Transverse colon (tissue), 4 donors: ENCODE measurements at regions not wholly inside any gene's neighbourhood (a gene's known extent, or its start where the extent isn't known, plus 50 kb on each side); places are given as distances from the start of the nearest gene placed in this dataset.

Experiments used
- DNase-seq: peaks from one replicate; pipeline ENCODE4 v3.0.0-alpha.2; 2019
- H3K27ac ChIP-seq, 4 donors: fragments of 200-600 bp; sonication (generic); 2 replicates each; pipeline ENCODE4 v1.5.1; 2016 to 2018; ENCODE audit warnings: inconsistent platforms in 4 of 4
- H3K27me3 ChIP-seq: fragments of 200-600 bp; sonication (generic); 2 replicates; pipeline ENCODE4 v1.5.1; 2017; ENCODE audit warnings: inconsistent platforms
- H3K36me3 ChIP-seq, 4 donors: fragments of 200-600 bp; sonication (generic); 2 replicates each; pipeline ENCODE4 v1.5.1; 2017 to 2019; ENCODE audit warnings: inconsistent platforms in 4 of 4
- H3K4me1 ChIP-seq, 4 donors: fragments of 200-600 bp; sonication (generic); 2 replicates each; pipeline ENCODE4 v1.5.1; 2017 to 2020; ENCODE audit warnings: inconsistent platforms in 4 of 4
- H3K4me3 ChIP-seq, 4 donors: fragments of 200-600 bp; sonication (generic); 1 replicate in 1 of 4; 2 replicates in 3 of 4; pipeline versions ENCODE4 v1.5.1 to v1.6.1; 2017 to 2019; ENCODE audit warnings: inconsistent platforms in 4 of 4
- H3K9me3 ChIP-seq, 2 donors: fragments of 200-600 bp; sonication (generic); 2 replicates each; pipeline ENCODE4 v1.5.1; 2017 to 2019; ENCODE audit warnings: inconsistent platforms in 2 of 2
- CTCF ChIP-seq, 5 experiments: fragments of 200-600 bp in 3 of 5; fragments of 450-650 bp in 2 of 5; sonication (generic) in 3 of 5; IDR thresholded peaks; 1 replicate in 2 of 5; 2 replicates in 3 of 5; pipeline ENCODE4 v1.5.1; 2016 to 2017; ENCODE audit warnings: antibody characterized with exemption in 5 of 5, inconsistent platforms in 3 of 5, mild to moderate bottlenecking in 2 of 5, moderate library complexity in 1 of 5
- EP300 ChIP-seq: sonication (generic); formaldehyde crosslinking; IDR thresholded peaks from one replicate; pipeline ENCODE4 v1.6.1; 2017; ENCODE audit warnings: antibody characterized with exemption, low read depth
- POLR2A ChIP-seq: fragments of 450-650 bp; IDR thresholded peaks from one replicate; pipeline ENCODE4 v1.6.1; 2016; ENCODE audit warnings: antibody characterized with exemption, mild to moderate bottlenecking, moderate library complexity
- POLR2AphosphoS5 ChIP-seq, 3 donors: sonication (generic); formaldehyde crosslinking; IDR thresholded peaks; one replicate each; pipeline ENCODE4 v1.6.1; 2016; ENCODE audit warnings: antibody characterized with exemption in 3 of 3
- WGBS, 2 donors: methylation state at CpG; one replicate each; pipeline ENCODE4 v1.1.5; 2018; ENCODE audit warnings: low coverage in 1 of 2; 5-methylcytosine and 5-hydroxymethylcytosine counted together
- in situ Hi-C, 4 donors: fragments of 200-750 bp; cut with MboI; loops; one replicate each; pipeline versions ENCODE4 v1.15.0 to v1.15.1; 2017; ENCODE audit warnings: low sequenced_read_pairs in 3 of 4, low pct_ligation_motif_present in 1 of 4, low pct_unique_long_range_greater_than_20kb in 1 of 4
- intact Hi-C: fragments of 100-400 bp; cut with DNase I; formaldehyde crosslinking; loops from one replicate; pipeline ENCODE4 v1.15.1; 2023; ENCODE audit warnings: low total_unique reads

GRCh38 chrX:74232859-74233258 is 71.1 kb upstream of the ZCCHC13 start:
- no peaks in the 10 kb centered on the region for H3K9me3 ChIP-seq
- intact Hi-C loops, result no loop called here
- H3K36me3 ChIP-seq, result no peaks in the 10 kb centered on the region
- in situ Hi-C loops, result no loop called here
- H3K4me3 ChIP-seq, result no peak overlapping the region
- no peak for DNase-seq
- WGBS, 2 donors, result 64% methylated on average over 3 of the region's 3 CpGs; no CpG with 5 or more reads in 1 of the 2 donors
- no peak overlapping the region for H3K27ac ChIP-seq
- H3K27me3 ChIP-seq, result no peaks in the 10 kb centered on the region
- H3K4me1 ChIP-seq, result no peaks in the 10 kb centered on the region
- peak in 1 of 5 experiments; percentile 8 for TF ChIP-seq CTCF (IDR thresholded peaks at IDR 0.05)
- TF ChIP-seq POLR2A, result no peak

GRCh38 chrX:74231625-74232024 is 72.4 kb upstream of the ZCCHC13 start:
- no peak overlapping the region for H3K4me3 ChIP-seq
- no peak for TF ChIP-seq POLR2AphosphoS5 (IDR thresholded peaks at IDR 0.05)
- TF ChIP-seq CTCF (IDR thresholded peaks at IDR 0.05), result no peak
- TF ChIP-seq EP300, result no peak
- TF ChIP-seq POLR2A, result no peak
- no peaks in the 10 kb centered on the region for H3K4me1 ChIP-seq
- H3K27ac ChIP-seq, result no peak overlapping the region
- no peaks in the 10 kb centered on the region for H3K27me3 ChIP-seq
- in situ Hi-C loops, result no loop called here
- no peak for DNase-seq
- intact Hi-C loops, result no loop called here
- WGBS, 2 donors, result 60 to 74% methylated on average over 5 of the region's 5 CpGs
- H3K36me3 ChIP-seq, result no peaks in the 10 kb centered on the region
- H3K9me3 ChIP-seq, result no peaks in the 10 kb centered on the region

DNA sequence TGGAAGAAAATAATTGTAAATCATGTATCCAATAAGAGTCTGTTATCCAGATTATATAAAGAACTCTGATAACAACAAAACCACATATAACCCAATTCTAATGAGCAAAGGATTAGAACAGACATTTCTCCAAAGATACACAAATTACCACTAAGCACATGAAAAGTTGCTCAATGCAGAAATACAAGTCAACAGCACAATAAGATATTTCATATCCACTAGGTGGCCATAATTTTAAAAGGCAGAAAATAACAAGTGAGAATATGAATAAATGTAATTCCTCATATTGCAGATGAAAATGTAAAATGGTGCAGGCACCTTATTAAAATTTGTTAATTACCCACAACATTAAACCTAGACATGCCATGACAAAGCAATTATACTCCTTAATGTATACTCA is 73.9 kb upstream of the ZCCHC13 start:
- intact Hi-C loops, result no loop called here
- TF ChIP-seq POLR2A, result no peak
- TF ChIP-seq EP300, result no peak
- TF ChIP-seq CTCF (IDR thresholded peaks at IDR 0.05), result no peak
- TF ChIP-seq POLR2AphosphoS5 (IDR thresholded peaks at IDR 0.05), result no peak
- Histone ChIP-seq H3K27me3 (no peaks in the 10 kb centered on the region), H3K9me3 (no peaks in the 10 kb centered on the region), H3K36me3 (no peaks in the 10 kb centered on the region), H3K4me3 (no peak overlapping the region), H3K4me1 (no peaks in the 10 kb centered on the region), H3K27ac (no peak overlapping the region)
- DNase-seq, result no peak
- in situ Hi-C loops, result no loop called here

DNA sequence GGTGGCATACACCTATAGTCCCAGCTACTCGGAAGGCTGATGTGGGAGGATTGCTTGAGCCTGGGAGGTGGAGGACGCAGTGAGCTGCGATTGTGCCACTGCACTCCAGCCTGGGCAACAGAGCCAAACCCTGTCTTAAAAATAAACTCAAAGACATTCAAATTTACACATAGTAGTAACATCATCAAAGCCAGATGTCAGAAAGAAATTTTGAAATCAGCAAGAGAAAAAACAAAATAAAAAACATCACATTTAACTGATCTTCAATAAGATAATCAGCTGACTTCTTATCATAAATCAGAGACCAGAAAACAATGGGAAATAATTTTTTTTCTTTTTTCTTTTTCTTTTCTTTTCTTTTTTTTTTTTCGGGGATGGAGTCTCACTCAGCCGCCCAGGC is 78.9 kb upstream of the ZCCHC13 start:
- H3K36me3 ChIP-seq, result no peaks in the 10 kb centered on the region
- no peak overlapping the region for H3K27ac ChIP-seq
- DNase-seq, result no peak
- in situ Hi-C loops, result no loop called here
- H3K9me3 ChIP-seq, result no peaks in the 10 kb centered on the region
- 85 to 100% methylated on average over 3 to 5 of the region's 5 CpGs for WGBS, 2 donors
- no peak for TF ChIP-seq POLR2AphosphoS5 (IDR thresholded peaks at IDR 0.05)
- no peak for TF ChIP-seq EP300
- no peak for TF ChIP-seq CTCF (IDR thresholded peaks at IDR 0.05)
- no peak for TF ChIP-seq POLR2A
- no peaks in the 10 kb centered on the region for H3K4me1 ChIP-seq
- H3K27me3 ChIP-seq, result no peaks in the 10 kb centered on the region
- no peak overlapping the region for H3K4me3 ChIP-seq
- intact Hi-C loops, result no loop called here
